Glutamatergic neuron (in vitro differentiated cells): ENCODE measurements at regions not wholly inside any gene's neighbourhood (a gene's known extent, or its start where the extent isn't known, plus 50 kb on each side); places are given as distances from the start of the nearest gene placed in this dataset.

ENCODE experiments used
- DNase-seq: peaks from one replicate; pipeline ENCODE4 v3.0.0; 2022
- H3K27ac Mint-ChIP-seq: one replicate; pipeline ENCODE4 v1.8.0; 2020; ENCODE audit warnings: mild to moderate bottlenecking, mixed read lengths, inconsistent platforms; ENCODE audit not compliant: unreplicated experiment
- H3K27me3 Mint-ChIP-seq: one replicate; pipeline ENCODE4 v1.8.0; 2020; ENCODE audit warnings: mild to moderate bottlenecking, moderate library complexity, mixed read lengths, inconsistent platforms; ENCODE audit not compliant: unreplicated experiment
- H3K36me3 Mint-ChIP-seq: one replicate; pipeline ENCODE4 v1.8.0; 2020; ENCODE audit warnings: mild to moderate bottlenecking, mixed read lengths, inconsistent platforms; ENCODE audit not compliant: unreplicated experiment
- H3K4me1 Mint-ChIP-seq: one replicate; pipeline ENCODE4 v1.8.0; 2020; ENCODE audit warnings: mild to moderate bottlenecking, low read depth, mixed read lengths, inconsistent platforms; ENCODE audit not compliant: unreplicated experiment
- H3K4me3 Mint-ChIP-seq: one replicate; pipeline ENCODE4 v1.8.0; 2020; ENCODE audit warnings: mild to moderate bottlenecking, mixed read lengths, inconsistent platforms; ENCODE audit not compliant: unreplicated experiment
- H3K9me3 Mint-ChIP-seq: one replicate; pipeline ENCODE4 v1.8.0; 2020; ENCODE audit warnings: mild to moderate bottlenecking, moderate library complexity, mixed read lengths, inconsistent platforms; ENCODE audit not compliant: unreplicated experiment
- CTCF ChIP-seq: fragments of 200-600 bp; sonication (generic); IDR thresholded peaks from one replicate; pipeline ENCODE4 v1.5.0; 2021; ENCODE audit not compliant: partially characterized antibody, unreplicated experiment

- DNase-seq, result no peak
- TF ChIP-seq CTCF, result no peak
- Mint-ChIP-seq H3K9me3 (peaks cover 2% of the 10 kb centered on the region), H3K27me3 (peaks cover 2% of the 10 kb centered on the region), H3K4me1 (peaks cover 34% of the 10 kb centered on the region), H3K4me3 (no peak overlapping the region), H3K36me3 (no peaks in the 10 kb centered on the region), H3K27ac (no peak overlapping the region)
Measured at GRCh38 chr11:24131698-24132097, 365.2 kb upstream of the LUZP2 start.

GRCh38 chr11:24132471-24132870 lies 364.4 kb upstream of the LUZP2 start:
- Mint-ChIP-seq H3K36me3 (no peaks in the 10 kb centered on the region), H3K27me3 (peaks cover 2% of the 10 kb centered on the region), H3K4me3 (no peak overlapping the region), H3K27ac (no peak overlapping the region), H3K4me1 (peaks cover 32% of the 10 kb centered on the region), H3K9me3 (peaks cover 2% of the 10 kb centered on the region)
- no peak for DNase-seq
- no peak for TF ChIP-seq CTCF

- Mint-ChIP-seq H3K27ac (no peak overlapping the region), H3K4me1 (peaks cover 15% of the 10 kb centered on the region), H3K27me3 (no peaks in the 10 kb centered on the region), H3K9me3 (peaks cover 2% of the 10 kb centered on the region), H3K4me3 (no peak overlapping the region), H3K36me3 (no peaks in the 10 kb centered on the region)
- TF ChIP-seq CTCF, result no peak
- no peak for DNase-seq
Measured at GRCh38 chr11:24134879-24135589, 361.8 kb upstream of the LUZP2 start.

- Mint-ChIP-seq H3K4me1 (peaks cover 6% of the 10 kb centered on the region), H3K36me3 (no peaks in the 10 kb centered on the region), H3K4me3 (no peak overlapping the region), H3K9me3 (no peaks in the 10 kb centered on the region), H3K27ac (no peak overlapping the region), H3K27me3 (no peaks in the 10 kb centered on the region)
- TF ChIP-seq CTCF, result no peak
- no peak for DNase-seq
Measured at GRCh38 chr11:24142062-24142461, 354.8 kb upstream of the LUZP2 start.

- Mint-ChIP-seq H3K4me1 (peaks cover 6% of the 10 kb centered on the region), H3K9me3 (no peaks in the 10 kb centered on the region), H3K36me3 (no peaks in the 10 kb centered on the region), H3K4me3 (no peak overlapping the region), H3K27me3 (no peaks in the 10 kb centered on the region), H3K27ac (no peak overlapping the region)
- DNase-seq, result no peak
- no peak for TF ChIP-seq CTCF
Measured at GRCh38 chr11:24145411-24145810, 351.4 kb upstream of the LUZP2 start.
